ENCODE measurements at regions not wholly inside any gene's neighbourhood (a gene's known extent, or its start where the extent isn't known, plus 50 kb on each side); places are given as distances from the start of the nearest gene placed in this dataset.

- no peaks in the 10 kb centered on the region for H3F3A ChIP-seq (ENCODE audit: low read depth)
- no peak for DNase-seq (ENCODE audit: low spot score)
- Mint-ChIP-seq H3K36me3 (no peaks in the 10 kb centered on the region), H3K27me3 (ENCODE audit: insufficient read depth, low read depth) (peaks cover 5% of the 10 kb centered on the region), H3K27ac (no peak overlapping the region), H3K9me3 (peaks cover 11% of the 10 kb centered on the region), H3K4me3 (no peak overlapping the region), H3K4me1 (peaks cover 2% of the 10 kb centered on the region)
- no peaks in the 10 kb centered on the region for H3K9me3 ChIP-seq (ENCODE audit: low read depth)
- no peaks in the 10 kb centered on the region for H3K27me3 ChIP-seq
- no peak overlapping the region for H2AFZ ChIP-seq (replicated peaks)
- H3K4me1 ChIP-seq = no peaks in the 10 kb centered on the region
- TF ChIP-seq EZH2 (IDR thresholded peaks at IDR 0.05) = no peak
- TF ChIP-seq EZH2phosphoT487 (IDR thresholded peaks at IDR 0.05) = no peak
- TF ChIP-seq, protein P1, sequence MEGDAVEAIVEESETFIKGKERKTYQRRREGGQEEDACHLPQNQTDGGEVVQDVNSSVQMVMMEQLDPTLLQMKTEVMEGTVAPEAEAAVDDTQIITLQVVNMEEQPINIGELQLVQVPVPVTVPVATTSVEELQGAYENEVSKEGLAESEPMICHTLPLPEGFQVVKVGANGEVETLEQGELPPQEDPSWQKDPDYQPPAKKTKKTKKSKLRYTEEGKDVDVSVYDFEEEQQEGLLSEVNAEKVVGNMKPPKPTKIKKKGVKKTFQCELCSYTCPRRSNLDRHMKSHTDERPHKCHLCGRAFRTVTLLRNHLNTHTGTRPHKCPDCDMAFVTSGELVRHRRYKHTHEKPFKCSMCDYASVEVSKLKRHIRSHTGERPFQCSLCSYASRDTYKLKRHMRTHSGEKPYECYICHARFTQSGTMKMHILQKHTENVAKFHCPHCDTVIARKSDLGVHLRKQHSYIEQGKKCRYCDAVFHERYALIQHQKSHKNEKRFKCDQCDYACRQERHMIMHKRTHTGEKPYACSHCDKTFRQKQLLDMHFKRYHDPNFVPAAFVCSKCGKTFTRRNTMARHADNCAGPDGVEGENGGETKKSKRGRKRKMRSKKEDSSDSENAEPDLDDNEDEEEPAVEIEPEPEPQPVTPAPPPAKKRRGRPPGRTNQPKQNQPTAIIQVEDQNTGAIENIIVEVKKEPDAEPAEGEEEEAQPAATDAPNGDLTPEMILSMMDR (IDR thresholded peaks at IDR 0.05) = no peak
- no peaks in the 10 kb centered on the region for H4K20me1 ChIP-seq (ENCODE audit: low read depth)
- no peaks in the 10 kb centered on the region for H3K79me2 ChIP-seq (ENCODE audit: low read depth)
- H3K36me3 ChIP-seq = no peaks in the 10 kb centered on the region
- no peak overlapping the region for H3K27ac ChIP-seq
- H3K4me3 ChIP-seq = no peak overlapping the region
- H3K4me2 ChIP-seq = no peak overlapping the region
- H3K9ac ChIP-seq = no peak overlapping the region
These were observed 639.6 kb upstream of the HS6ST1 start for GRCh38 chr2:128958241-128958640.

GRCh38 chr2:128967646-128968045 lies 649.0 kb upstream of the HS6ST1 start:
- Histone ChIP-seq H3K4me3 (no peak overlapping the region), H3K9me3 (ENCODE audit: low read depth) (no peaks in the 10 kb centered on the region), H3K4me1 (no peaks in the 10 kb centered on the region), H2AFZ (replicated peaks) (no peak overlapping the region), H3K36me3 (no peaks in the 10 kb centered on the region), H3K79me2 (ENCODE audit: low read depth) (no peaks in the 10 kb centered on the region), H3F3A (ENCODE audit: low read depth) (no peaks in the 10 kb centered on the region), H3K4me2 (no peak overlapping the region), H4K20me1 (ENCODE audit: low read depth) (no peaks in the 10 kb centered on the region), H3K27me3 (no peaks in the 10 kb centered on the region), H3K9ac (no peak overlapping the region), H3K27ac (no peak overlapping the region)
- Mint-ChIP-seq H3K27ac (no peak overlapping the region), H3K27me3 (ENCODE audit: insufficient read depth, low read depth) (peaks cover 3% of the 10 kb centered on the region), H3K9me3 (peaks cover 8% of the 10 kb centered on the region), H3K4me1 (peaks cover 11% of the 10 kb centered on the region), H3K36me3 (no peaks in the 10 kb centered on the region), H3K4me3 (no peak overlapping the region)
- TF ChIP-seq, protein P1 (IDR thresholded peaks at IDR 0.05) = no peak
- TF ChIP-seq EZH2 (IDR thresholded peaks at IDR 0.05) (no peak), EZH2phosphoT487 (IDR thresholded peaks at IDR 0.05) (no peak)
- DNase-seq (ENCODE audit: low spot score) = no peak

- no peaks in the 10 kb centered on the region for H3F3A ChIP-seq (ENCODE audit: low read depth)
- DNase-seq (ENCODE audit: low spot score) = no peak
- no peak overlapping the region for H3K4me2 ChIP-seq
- H3K27ac ChIP-seq = no peak overlapping the region
- no peaks in the 10 kb centered on the region for H4K20me1 ChIP-seq (ENCODE audit: low read depth)
- TF ChIP-seq EZH2phosphoT487 (IDR thresholded peaks at IDR 0.05) (no peak), EZH2 (IDR thresholded peaks at IDR 0.05) (no peak)
- TF ChIP-seq, protein P1 (IDR thresholded peaks at IDR 0.05) = no peak
- H3K9me3 ChIP-seq (ENCODE audit: low read depth) = no peaks in the 10 kb centered on the region
- Mint-ChIP-seq H3K27me3 (ENCODE audit: insufficient read depth, low read depth) (peaks cover 3% of the 10 kb centered on the region), H3K36me3 (no peaks in the 10 kb centered on the region), H3K27ac (no peak overlapping the region), H3K4me3 (no peak overlapping the region), H3K4me1 (peaks cover 11% of the 10 kb centered on the region), H3K9me3 (peaks cover 6% of the 10 kb centered on the region)
- H3K36me3 ChIP-seq = no peaks in the 10 kb centered on the region
- no peak overlapping the region for H3K9ac ChIP-seq
- no peaks in the 10 kb centered on the region for H3K27me3 ChIP-seq
- no peaks in the 10 kb centered on the region for H3K79me2 ChIP-seq (ENCODE audit: low read depth)
- H3K4me3 ChIP-seq = no peak overlapping the region
- H3K4me1 ChIP-seq = no peaks in the 10 kb centered on the region
- H2AFZ ChIP-seq (replicated peaks) = no peak overlapping the region
These were observed 650.7 kb upstream of the HS6ST1 start for GRCh38 chr2:128969374-128969773.

Measured in neural progenitor cell (in vitro differentiated cells).